ENCODE measurements at regions not wholly inside any gene's neighbourhood (a gene's known extent, or its start where the extent isn't known, plus 50 kb on each side); places are given as distances from the start of the nearest gene placed in this dataset.

GRCh38 chr10:85407088-85407487, 959.5 kb downstream of the GRID1 start (continued):
- TF ChIP-seq, protein P1, sequence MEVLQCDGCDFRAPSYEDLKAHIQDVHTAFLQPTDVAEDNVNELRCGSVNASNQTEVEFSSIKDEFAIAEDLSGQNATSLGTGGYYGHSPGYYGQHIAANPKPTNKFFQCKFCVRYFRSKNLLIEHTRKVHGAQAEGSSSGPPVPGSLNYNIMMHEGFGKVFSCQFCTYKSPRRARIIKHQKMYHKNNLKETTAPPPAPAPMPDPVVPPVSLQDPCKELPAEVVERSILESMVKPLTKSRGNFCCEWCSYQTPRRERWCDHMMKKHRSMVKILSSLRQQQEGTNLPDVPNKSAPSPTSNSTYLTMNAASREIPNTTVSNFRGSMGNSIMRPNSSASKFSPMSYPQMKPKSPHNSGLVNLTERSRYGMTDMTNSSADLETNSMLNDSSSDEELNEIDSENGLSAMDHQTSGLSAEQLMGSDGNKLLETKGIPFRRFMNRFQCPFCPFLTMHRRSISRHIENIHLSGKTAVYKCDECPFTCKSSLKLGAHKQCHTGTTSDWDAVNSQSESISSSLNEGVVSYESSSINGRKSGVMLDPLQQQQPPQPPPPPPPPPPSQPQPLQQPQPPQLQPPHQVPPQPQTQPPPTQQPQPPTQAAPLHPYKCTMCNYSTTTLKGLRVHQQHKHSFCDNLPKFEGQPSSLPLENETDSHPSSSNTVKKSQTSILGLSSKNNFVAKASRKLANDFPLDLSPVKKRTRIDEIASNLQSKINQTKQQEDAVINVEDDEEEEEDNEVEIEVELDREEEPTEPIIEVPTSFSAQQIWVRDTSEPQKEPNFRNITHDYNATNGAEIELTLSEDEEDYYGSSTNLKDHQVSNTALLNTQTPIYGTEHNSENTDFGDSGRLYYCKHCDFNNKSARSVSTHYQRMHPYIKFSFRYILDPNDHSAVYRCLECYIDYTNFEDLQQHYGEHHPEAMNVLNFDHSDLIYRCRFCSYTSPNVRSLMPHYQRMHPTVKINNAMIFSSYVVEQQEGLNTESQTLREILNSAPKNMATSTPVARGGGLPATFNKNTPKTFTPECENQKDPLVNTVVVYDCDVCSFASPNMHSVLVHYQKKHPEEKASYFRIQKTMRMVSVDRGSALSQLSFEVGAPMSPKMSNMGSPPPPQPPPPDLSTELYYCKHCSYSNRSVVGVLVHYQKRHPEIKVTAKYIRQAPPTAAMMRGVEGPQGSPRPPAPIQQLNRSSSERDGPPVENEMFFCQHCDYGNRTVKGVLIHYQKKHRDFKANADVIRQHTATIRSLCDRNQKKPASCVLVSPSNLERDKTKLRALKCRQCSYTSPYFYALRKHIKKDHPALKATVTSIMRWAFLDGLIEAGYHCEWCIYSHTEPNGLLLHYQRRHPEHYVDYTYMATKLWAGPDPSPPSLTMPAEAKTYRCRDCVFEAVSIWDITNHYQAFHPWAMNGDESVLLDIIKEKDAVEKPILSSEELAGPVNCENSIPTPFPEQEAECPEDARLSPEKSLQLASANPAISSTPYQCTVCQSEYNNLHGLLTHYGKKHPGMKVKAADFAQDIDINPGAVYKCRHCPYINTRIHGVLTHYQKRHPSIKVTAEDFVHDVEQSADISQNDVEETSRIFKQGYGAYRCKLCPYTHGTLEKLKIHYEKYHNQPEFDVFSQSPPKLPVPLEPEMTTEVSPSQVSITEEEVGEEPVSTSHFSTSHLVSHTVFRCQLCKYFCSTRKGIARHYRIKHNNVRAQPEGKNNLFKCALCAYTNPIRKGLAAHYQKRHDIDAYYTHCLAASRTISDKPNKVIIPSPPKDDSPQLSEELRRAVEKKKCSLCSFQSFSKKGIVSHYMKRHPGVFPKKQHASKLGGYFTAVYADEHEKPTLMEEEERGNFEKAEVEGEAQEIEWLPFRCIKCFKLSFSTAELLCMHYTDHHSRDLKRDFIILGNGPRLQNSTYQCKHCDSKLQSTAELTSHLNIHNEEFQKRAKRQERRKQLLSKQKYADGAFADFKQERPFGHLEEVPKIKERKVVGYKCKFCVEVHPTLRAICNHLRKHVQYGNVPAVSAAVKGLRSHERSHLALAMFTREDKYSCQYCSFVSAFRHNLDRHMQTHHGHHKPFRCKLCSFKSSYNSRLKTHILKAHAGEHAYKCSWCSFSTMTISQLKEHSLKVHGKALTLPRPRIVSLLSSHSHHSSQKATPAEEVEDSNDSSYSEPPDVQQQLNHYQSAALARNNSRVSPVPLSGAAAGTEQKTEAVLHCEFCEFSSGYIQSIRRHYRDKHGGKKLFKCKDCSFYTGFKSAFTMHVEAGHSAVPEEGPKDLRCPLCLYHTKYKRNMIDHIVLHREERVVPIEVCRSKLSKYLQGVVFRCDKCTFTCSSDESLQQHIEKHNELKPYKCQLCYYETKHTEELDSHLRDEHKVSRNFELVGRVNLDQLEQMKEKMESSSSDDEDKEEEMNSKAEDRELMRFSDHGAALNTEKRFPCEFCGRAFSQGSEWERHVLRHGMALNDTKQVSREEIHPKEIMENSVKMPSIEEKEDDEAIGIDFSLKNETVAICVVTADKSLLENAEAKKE (CRISPR knock-in tag; IDR thresholded peaks at IDR 0.05): no peak
- no peak for TF ChIP-seq ZNF114 (CRISPR knock-in tag; IDR thresholded peaks at IDR 0.05)

DNA sequence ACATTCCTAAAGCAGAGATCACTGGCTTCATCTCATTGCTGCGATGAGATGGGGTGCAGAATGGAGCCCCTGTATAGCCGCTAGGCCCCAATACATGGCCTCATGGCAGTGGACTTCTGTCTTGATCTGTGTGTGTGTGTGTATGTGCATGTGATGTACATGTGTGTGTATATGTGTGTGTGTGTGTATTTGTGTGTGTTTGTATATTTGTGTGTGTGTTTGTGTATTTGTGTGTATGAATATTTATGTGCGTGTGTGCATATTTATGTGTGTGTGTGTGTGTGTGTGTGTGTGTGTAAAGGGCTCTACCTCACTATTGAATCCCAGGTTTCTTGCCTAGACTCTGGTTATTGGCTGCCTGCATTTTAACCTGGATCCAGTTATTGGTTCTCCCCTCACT, 958.2 kb downstream of the GRID1 start:
- Histone ChIP-seq H3F3A (replicated peaks; ENCODE audit: low read depth) (no peaks in the 10 kb centered on the region), H3K27me3 (ENCODE audit: insufficient read depth) (no peaks in the 10 kb centered on the region), H3K36me3 (ENCODE audit: insufficient read depth) (no peaks in the 10 kb centered on the region), H3K79me2 (replicated peaks; ENCODE audit: insufficient read depth) (no peaks in the 10 kb centered on the region), H3K4me3 (no peak overlapping the region), H3K4me2 (no peak overlapping the region), H3K9me2 (ENCODE audit: insufficient read depth) (no peaks in the 10 kb centered on the region), H2AFZ (no peak overlapping the region), H4K20me1 (replicated peaks; ENCODE audit: insufficient read depth) (no peaks in the 10 kb centered on the region), H3K27ac (ENCODE audit: low read depth) (no peak overlapping the region), H3K4me1 (ENCODE audit: insufficient read depth) (no peaks in the 10 kb centered on the region)
- H3K4me1 Mint-ChIP-seq: no peaks in the 10 kb centered on the region; the same call in 1 of the 3 replicates
- peaks cover 88% of the 10 kb centered on the region for H3K9me3 Mint-ChIP-seq
- H3K36me3 Mint-ChIP-seq (ENCODE audit: low read depth): peaks cover 19% of the 10 kb centered on the region
- no peak overlapping the region for H3K4me3 Mint-ChIP-seq
- no peak overlapping the region for H3K27ac Mint-ChIP-seq
- DNase-seq (ENCODE audit: low spot score) (no peak), ATAC-seq (no peak)
- H3K27me3 Mint-ChIP-seq (ENCODE audit: insufficient read depth, low read depth, poor library complexity): peaks cover 3% of the 10 kb centered on the region
- TF ChIP-seq CTCF (conservative IDR thresholded peaks at IDR 0.05; ENCODE audit: low read depth in 2 of 2) (no peak), EZH2 (IDR thresholded peaks at IDR 0.05; ENCODE audit: low read depth, unreplicated experiment) (no peak), CREB1 (CRISPR knock-in tag; IDR thresholded peaks at IDR 0.05; ENCODE audit: low read depth) (no peak), ZNF114 (CRISPR knock-in tag; IDR thresholded peaks at IDR 0.05) (no peak)
- TF ChIP-seq, protein P2, sequence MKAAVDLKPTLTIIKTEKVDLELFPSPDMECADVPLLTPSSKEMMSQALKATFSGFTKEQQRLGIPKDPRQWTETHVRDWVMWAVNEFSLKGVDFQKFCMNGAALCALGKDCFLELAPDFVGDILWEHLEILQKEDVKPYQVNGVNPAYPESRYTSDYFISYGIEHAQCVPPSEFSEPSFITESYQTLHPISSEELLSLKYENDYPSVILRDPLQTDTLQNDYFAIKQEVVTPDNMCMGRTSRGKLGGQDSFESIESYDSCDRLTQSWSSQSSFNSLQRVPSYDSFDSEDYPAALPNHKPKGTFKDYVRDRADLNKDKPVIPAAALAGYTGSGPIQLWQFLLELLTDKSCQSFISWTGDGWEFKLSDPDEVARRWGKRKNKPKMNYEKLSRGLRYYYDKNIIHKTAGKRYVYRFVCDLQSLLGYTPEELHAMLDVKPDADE (IDR thresholded peaks at IDR 0.05): no peak
- TF ChIP-seq, protein P1 (CRISPR knock-in tag; IDR thresholded peaks at IDR 0.05): no peak

All from GM23338 (cell line).